Left lung (tissue), 4 donors: ENCODE measurements at regions not wholly inside any gene's neighbourhood (a gene's known extent, or its start where the extent isn't known, plus 50 kb on each side); places are given as distances from the start of the nearest gene placed in this dataset.

Experiments
- ATAC-seq: fragments of 200-7000 bp; cut with Tn5 transposase; one replicate; pipeline ENCODE4 v1.9.1; 2020; ENCODE audit warnings: moderate library complexity
- DNase-seq, 4 donors: peaks; one replicate each; pipeline ENCODE4 v3.0.0-alpha.2; 2013 to 2020
- H3K27ac ChIP-seq, 2 donors: fragments of 200-600 bp; sonication (generic) in 1 of 2; one replicate each; pipeline versions ENCODE4 v1.5.0 to v1.8.0; 2020 to 2021
- H3K27me3 ChIP-seq, 2 donors: fragments of 200-600 bp; sonication (generic) in 1 of 2; one replicate each; pipeline versions ENCODE4 v1.5.0 to v1.8.0; 2020 to 2021
- H3K36me3 ChIP-seq, 2 donors: fragments of 200-600 bp; sonication (generic) in 1 of 2; one replicate each; pipeline versions ENCODE4 v1.5.0 to v1.8.0; 2020 to 2021
- H3K4me1 ChIP-seq, 2 donors: fragments of 200-600 bp; one replicate each; pipeline ENCODE4 v1.8.0; 2021
- H3K4me3 ChIP-seq, 2 donors: fragments of 200-600 bp; sonication (generic) in 1 of 2; one replicate each; pipeline versions ENCODE4 v1.5.0 to v1.8.0; 2020 to 2021; ENCODE audit warnings: mild to moderate bottlenecking in 1 of 2
- H3K9me3 ChIP-seq, 2 donors: fragments of 200-600 bp; sonication (generic) in 1 of 2; one replicate each; pipeline versions ENCODE4 v1.5.0 to v1.8.0; 2020 to 2021
- intact Hi-C, 2 donors: fragments of 100-400 bp; cut with DNase I; formaldehyde crosslinking; loops; one replicate each; pipeline versions ENCODE4 v1.11.2 to v1.14.2; 2022
- TF ChIP-seq, protein P1 (sequence below), 2 donors: fragments of 200-600 bp; sonication (generic) in 1 of 2; IDR thresholded peaks; one replicate each; pipeline versions ENCODE4 v1.5.0 to v1.8.0; 2021; ENCODE audit warnings: antibody characterized with exemption in 2 of 2
- donor health status: DM: no; HTN: yes; CAD: no.
- donor health status: DM: no; HTN: no; CAD: no.

DNA sequence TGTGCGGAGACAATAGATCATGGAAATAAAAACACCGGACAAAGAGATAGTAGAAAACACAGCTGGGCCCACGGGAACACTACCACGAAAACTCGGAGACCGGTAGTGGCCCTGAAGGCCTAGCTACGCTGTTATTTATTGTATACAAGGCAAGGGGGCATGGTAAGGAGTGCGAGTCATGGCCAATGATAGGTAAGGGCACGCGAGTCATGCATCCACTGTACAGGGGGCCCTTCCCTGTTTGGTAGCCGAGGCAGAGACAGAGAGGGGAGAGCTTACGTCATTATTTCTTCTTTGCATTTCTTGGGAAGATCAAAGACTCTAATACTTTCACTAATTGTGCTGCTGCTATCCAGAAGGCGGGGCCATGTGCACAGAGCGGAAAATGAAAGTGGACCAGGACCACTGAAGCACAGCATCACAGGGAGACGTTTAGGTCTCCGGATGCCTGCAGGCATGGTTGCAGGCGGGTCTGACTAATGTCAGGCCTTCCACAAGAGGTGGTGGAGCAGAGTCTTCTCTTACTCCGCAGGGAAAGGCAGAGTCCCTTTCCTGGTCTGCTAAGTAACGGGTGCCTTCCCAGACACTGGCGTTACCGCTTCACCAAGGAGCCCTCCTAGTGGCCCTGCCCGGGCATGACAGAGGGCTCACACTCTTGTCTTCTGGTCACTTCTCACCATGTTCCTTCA, 74.4 kb upstream of the ARL4D start:
- Histone ChIP-seq H3K9me3 (peaks cover 0 to 4% of the 10 kb centered on the region in 2 donors), H3K4me1 (no peaks in the 10 kb centered on the region), H3K36me3 (no peaks in the 10 kb centered on the region), H3K4me3 (no peak overlapping the region), H3K27me3 (no peaks in the 10 kb centered on the region), H3K27ac (no peak overlapping the region)
- TF ChIP-seq, protein P1, sequence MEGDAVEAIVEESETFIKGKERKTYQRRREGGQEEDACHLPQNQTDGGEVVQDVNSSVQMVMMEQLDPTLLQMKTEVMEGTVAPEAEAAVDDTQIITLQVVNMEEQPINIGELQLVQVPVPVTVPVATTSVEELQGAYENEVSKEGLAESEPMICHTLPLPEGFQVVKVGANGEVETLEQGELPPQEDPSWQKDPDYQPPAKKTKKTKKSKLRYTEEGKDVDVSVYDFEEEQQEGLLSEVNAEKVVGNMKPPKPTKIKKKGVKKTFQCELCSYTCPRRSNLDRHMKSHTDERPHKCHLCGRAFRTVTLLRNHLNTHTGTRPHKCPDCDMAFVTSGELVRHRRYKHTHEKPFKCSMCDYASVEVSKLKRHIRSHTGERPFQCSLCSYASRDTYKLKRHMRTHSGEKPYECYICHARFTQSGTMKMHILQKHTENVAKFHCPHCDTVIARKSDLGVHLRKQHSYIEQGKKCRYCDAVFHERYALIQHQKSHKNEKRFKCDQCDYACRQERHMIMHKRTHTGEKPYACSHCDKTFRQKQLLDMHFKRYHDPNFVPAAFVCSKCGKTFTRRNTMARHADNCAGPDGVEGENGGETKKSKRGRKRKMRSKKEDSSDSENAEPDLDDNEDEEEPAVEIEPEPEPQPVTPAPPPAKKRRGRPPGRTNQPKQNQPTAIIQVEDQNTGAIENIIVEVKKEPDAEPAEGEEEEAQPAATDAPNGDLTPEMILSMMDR (IDR thresholded peaks at IDR 0.05), result peak in 1 of 2 donors; percentile 12
- intact Hi-C loops, result no loop called here
- ATAC-seq (no peak), DNase-seq (no peak)

DNA sequence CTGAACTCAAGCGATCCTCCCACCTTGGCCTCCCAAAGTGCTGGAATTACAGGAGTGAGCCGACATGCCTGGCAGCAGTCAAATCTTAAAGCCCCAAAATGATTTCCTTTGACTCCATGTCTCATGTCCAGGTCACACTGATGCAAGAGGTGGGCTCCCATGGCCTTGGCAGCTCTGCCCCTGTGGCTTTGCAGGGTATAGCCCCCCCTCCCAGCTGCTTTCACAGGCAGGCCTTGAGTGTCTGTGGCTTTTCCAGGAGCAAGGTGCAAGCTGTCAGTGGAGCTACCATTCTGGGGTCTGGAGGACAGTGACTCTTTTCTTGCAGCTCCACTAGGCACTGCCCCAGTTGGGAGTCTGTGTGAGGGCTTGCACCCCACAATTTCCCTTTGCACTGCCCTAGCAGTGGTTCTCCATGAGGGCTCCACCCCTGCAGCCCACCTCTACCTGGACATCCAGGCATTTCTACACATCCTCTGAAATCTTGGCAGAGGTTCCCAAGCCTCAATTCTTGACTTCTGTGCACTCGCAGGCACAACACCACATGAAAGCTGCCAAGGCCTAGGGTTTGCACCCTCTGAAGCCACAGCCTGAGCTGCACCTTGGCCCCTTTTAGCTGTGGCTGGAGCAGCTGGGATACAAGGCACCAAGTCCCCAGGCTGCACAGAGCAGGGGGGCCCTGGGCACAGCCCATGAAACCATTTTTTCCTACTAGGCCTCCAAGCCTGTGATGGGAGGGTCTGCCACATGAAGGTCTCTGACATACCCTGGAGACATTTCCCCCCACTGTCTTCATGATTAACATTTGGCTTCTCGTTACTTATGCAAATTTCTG, 79.3 kb upstream of the ARL4D start:
- H3K9me3 ChIP-seq, result peaks cover 0 to 4% of the 10 kb centered on the region in 2 donors
- TF ChIP-seq, protein P1 (IDR thresholded peaks at IDR 0.05), result no peak
- ATAC-seq (no peak), DNase-seq (no peak)
- H3K4me1 ChIP-seq, result no peaks in the 10 kb centered on the region
- no peak overlapping the region for H3K27ac ChIP-seq
- H3K27me3 ChIP-seq, result no peaks in the 10 kb centered on the region
- H3K4me3 ChIP-seq, result no peak overlapping the region
- no peaks in the 10 kb centered on the region for H3K36me3 ChIP-seq
- intact Hi-C loops, result loop anchor here in 1 of 2 donors (10.0 kb wide), 1 partner anchor 295 kb away; the partner anchor contains the start of genes RND2 and VAT1

DNA sequence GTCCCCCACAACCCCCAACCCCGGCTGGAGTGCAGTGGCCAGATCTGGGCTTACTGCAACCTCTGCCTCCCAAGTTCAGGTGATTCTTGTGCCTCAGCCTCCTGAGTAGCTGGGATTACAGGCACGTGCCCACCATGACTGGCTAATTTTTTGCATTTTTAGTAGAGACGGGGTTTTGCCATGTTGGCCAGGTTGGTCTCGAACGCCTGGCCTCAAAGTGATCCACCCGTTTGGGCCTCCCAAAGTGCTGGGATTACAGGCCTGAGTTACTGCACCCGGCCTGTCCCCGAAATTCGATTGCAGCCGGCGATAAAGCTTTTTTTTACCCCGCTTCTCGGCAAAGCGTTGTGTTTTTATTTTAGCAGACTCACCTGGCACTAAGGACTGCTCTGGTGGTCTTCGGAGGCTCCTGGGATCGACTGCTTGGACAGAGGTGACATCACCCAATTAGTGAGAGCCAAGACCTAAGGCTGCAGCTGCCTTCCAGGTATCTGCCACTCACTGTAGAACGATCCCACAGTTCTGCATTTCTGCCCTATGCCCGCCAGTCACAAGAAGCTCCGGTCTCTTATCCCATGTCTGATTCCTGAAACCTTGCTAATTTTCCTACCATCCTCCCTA, 82.2 kb upstream of the ARL4D start:
- ATAC-seq (no peak), DNase-seq (no peak)
- TF ChIP-seq, protein P1 (IDR thresholded peaks at IDR 0.05), result no peak
- no peaks in the 10 kb centered on the region for H3K36me3 ChIP-seq
- no peaks in the 10 kb centered on the region for H3K4me1 ChIP-seq
- no peaks in the 10 kb centered on the region for H3K27me3 ChIP-seq
- no peak overlapping the region for H3K27ac ChIP-seq
- H3K9me3 ChIP-seq, result peaks cover 0 to 4% of the 10 kb centered on the region in 2 donors
- no peak overlapping the region for H3K4me3 ChIP-seq
- intact Hi-C loops, result loop anchor here in 1 of 2 donors (10.0 kb wide), 1 partner anchor 292 kb away; the partner anchor contains the start of genes RND2 and VAT1

DNA sequence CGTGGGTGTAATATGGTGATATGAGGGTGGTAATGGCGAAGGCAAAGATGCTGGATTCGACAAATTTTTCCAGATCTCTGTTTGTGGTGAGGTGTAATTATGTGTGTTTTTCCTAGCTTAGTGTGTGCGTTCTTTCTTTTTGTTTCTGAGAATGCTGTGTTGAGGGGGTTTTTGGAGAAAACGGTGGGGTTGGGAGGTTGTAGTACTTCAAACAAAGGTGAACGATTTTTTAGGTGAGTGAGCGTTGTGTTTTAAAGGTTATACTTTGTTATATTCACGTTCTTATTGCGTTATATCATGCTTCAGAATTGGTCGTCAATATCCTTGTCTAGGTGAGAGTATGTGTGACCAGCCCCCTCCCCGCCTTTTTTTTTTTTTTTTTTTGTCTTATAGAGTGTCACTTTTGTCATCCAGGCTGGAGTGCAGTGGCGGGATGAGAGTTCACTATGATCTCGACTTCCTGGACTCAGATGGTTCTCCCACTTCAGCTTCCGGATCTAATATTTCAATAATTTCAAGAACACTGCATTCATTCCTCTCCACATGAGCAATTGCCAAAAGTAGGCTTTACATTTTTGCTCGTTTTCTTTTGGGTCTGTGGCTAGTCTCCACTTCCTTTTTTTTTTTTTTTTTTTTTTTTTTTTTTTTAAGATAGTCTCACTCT, 82.2 kb upstream of the RNU2-1 start:
- Histone ChIP-seq H3K9me3 (peaks cover 0 to 4% of the 10 kb centered on the region in 2 donors), H3K4me3 (no peak overlapping the region), H3K27me3 (no peaks in the 10 kb centered on the region), H3K36me3 (no peaks in the 10 kb centered on the region), H3K4me1 (no peaks in the 10 kb centered on the region), H3K27ac (no peak overlapping the region)
- ATAC-seq (no peak), DNase-seq (no peak)
- TF ChIP-seq, protein P1 (IDR thresholded peaks at IDR 0.05), result no peak
- intact Hi-C loops, result loop anchor here in 1 of 2 donors (10.0 kb wide), 1 partner anchor 291 kb away; the partner anchor contains the start of genes RND2 and VAT1
